Gastrocnemius medialis (tissue), 4 donors: ENCODE measurements at regions not wholly inside any gene's neighbourhood (a gene's known extent, or its start where the extent isn't known, plus 50 kb on each side); places are given as distances from the start of the nearest gene placed in this dataset.

ENCODE experiments used
- CTCF ChIP-seq, 5 experiments: fragments of 450-650 bp in 3 of 5; fragments of 200-600 bp in 2 of 5; sonication (generic) in 2 of 5; IDR thresholded peaks in 4 of 5; conservative IDR thresholded peaks in 1 of 5; 1 replicate in 4 of 5; 2 replicates in 1 of 5; pipeline ENCODE4 v1.5.1; 2016 to 2019; ENCODE audit warnings: antibody characterized with exemption in 5 of 5, mild to moderate bottlenecking in 3 of 5, moderate library complexity in 3 of 5
- POLR2A ChIP-seq, 2 donors: fragments of 450-650 bp; IDR thresholded peaks; one replicate each; pipeline ENCODE4 v1.6.1; 2017; ENCODE audit warnings: antibody characterized with exemption in 2 of 2, mild to moderate bottlenecking in 2 of 2, moderate library complexity in 2 of 2

- TF ChIP-seq CTCF (IDR thresholded peaks at IDR 0.05 in 4 of 5, conservative IDR thresholded peaks at IDR 0.05 in 1 of 5) (no peak), POLR2A (IDR thresholded peaks at IDR 0.05) (no peak)
Observed at GRCh38 chr14:82084813-82085212, 551.2 kb upstream of the SEL1L start.
